ENCODE measurements at regions not wholly inside any gene's neighbourhood (a gene's known extent, or its start where the extent isn't known, plus 50 kb on each side); places are given as distances from the start of the nearest gene placed in this dataset.

- H3K27ac ChIP-seq (ENCODE audit: insufficient read depth, low read length): no peak overlapping the region
- H3K9ac ChIP-seq (ENCODE audit: insufficient read depth, low read length): no peak overlapping the region
- no peaks in the 10 kb centered on the region for H3K36me3 ChIP-seq (ENCODE audit: control insufficient read depth, insufficient read depth, low read length)
- H3K4me3 ChIP-seq (replicated peaks in 1 of 4; ENCODE audit: control extremely low read depth in 1 of 4, insufficient read depth in 1 of 4, low read depth in 3 of 4, low read length in 4 of 4): no peak overlapping the region
- no peak overlapping the region for H2AFZ ChIP-seq (ENCODE audit: low read length)
- no peaks in the 10 kb centered on the region for H4K20me1 ChIP-seq (ENCODE audit: control insufficient read depth, extremely low read depth, insufficient read depth, low read length)
- H3K79me2 ChIP-seq (ENCODE audit: control insufficient read depth, insufficient read depth, low read length): no peaks in the 10 kb centered on the region
- no peak for TF ChIP-seq EZH2 (IDR thresholded peaks at IDR 0.05; ENCODE audit: low read length, missing control alignments)
- no peak for TF ChIP-seq CTCF (conservative IDR thresholded peaks at IDR 0.05 in 1 of 2, IDR thresholded peaks at IDR 0.05 in 1 of 2; ENCODE audit: low read depth in 1 of 2, low read length in 2 of 2)
- H3K27me3 ChIP-seq (ENCODE audit: control insufficient read depth, insufficient read depth, low read length): no peaks in the 10 kb centered on the region
- no peak overlapping the region for H3K4me2 ChIP-seq (ENCODE audit: extremely low read depth, insufficient read depth, low read length)
- H3K9me3 ChIP-seq (ENCODE audit: control insufficient read depth, insufficient read depth, low read depth, low read length): no peaks in the 10 kb centered on the region
- H3K4me1 ChIP-seq (ENCODE audit: control insufficient read depth, extremely low read depth, insufficient read depth, low read length): no peaks in the 10 kb centered on the region
- DNase-seq (ENCODE audit: low read depth in 2 of 2): peak in 1 of 2 donors; percentile 49
Observed at GRCh38 chr12:107329569-107330324, 236.4 kb upstream of the CRY1 start.

GRCh38 chr12:107330831-107331431, 237.6 kb upstream of the CRY1 start:
- Histone ChIP-seq H3K9me3 (ENCODE audit: control insufficient read depth, insufficient read depth, low read depth, low read length) (no peaks in the 10 kb centered on the region), H3K4me2 (ENCODE audit: extremely low read depth, insufficient read depth, low read length) (no peak overlapping the region), H2AFZ (ENCODE audit: low read length) (no peak overlapping the region), H3K27me3 (ENCODE audit: control insufficient read depth, insufficient read depth, low read length) (no peaks in the 10 kb centered on the region), H3K27ac (ENCODE audit: insufficient read depth, low read length) (no peak overlapping the region), H3K9ac (ENCODE audit: insufficient read depth, low read length) (no peak overlapping the region), H3K79me2 (ENCODE audit: control insufficient read depth, insufficient read depth, low read length) (no peaks in the 10 kb centered on the region), H4K20me1 (ENCODE audit: control insufficient read depth, extremely low read depth, insufficient read depth, low read length) (no peaks in the 10 kb centered on the region), H3K4me3 (replicated peaks in 1 of 4; ENCODE audit: control extremely low read depth in 1 of 4, insufficient read depth in 1 of 4, low read depth in 3 of 4, low read length in 4 of 4) (no peak overlapping the region), H3K4me1 (ENCODE audit: control insufficient read depth, extremely low read depth, insufficient read depth, low read length) (no peaks in the 10 kb centered on the region), H3K36me3 (ENCODE audit: control insufficient read depth, insufficient read depth, low read length) (no peaks in the 10 kb centered on the region)
- no peak for DNase-seq (ENCODE audit: low read depth in 2 of 2)
- TF ChIP-seq EZH2 (IDR thresholded peaks at IDR 0.05; ENCODE audit: low read length, missing control alignments) (no peak), CTCF (conservative IDR thresholded peaks at IDR 0.05 in 1 of 2, IDR thresholded peaks at IDR 0.05 in 1 of 2; ENCODE audit: low read depth in 1 of 2, low read length in 2 of 2) (no peak)

GRCh38 chr12:107331471-107331870, 238.1 kb upstream of the CRY1 start:
- no peak for DNase-seq (ENCODE audit: low read depth in 2 of 2)
- Histone ChIP-seq H3K4me3 (replicated peaks in 1 of 4; ENCODE audit: control extremely low read depth in 1 of 4, insufficient read depth in 1 of 4, low read depth in 3 of 4, low read length in 4 of 4) (no peak overlapping the region), H4K20me1 (ENCODE audit: control insufficient read depth, extremely low read depth, insufficient read depth, low read length) (no peaks in the 10 kb centered on the region), H3K9me3 (ENCODE audit: control insufficient read depth, insufficient read depth, low read depth, low read length) (no peaks in the 10 kb centered on the region), H3K36me3 (ENCODE audit: control insufficient read depth, insufficient read depth, low read length) (no peaks in the 10 kb centered on the region), H3K27me3 (ENCODE audit: control insufficient read depth, insufficient read depth, low read length) (no peaks in the 10 kb centered on the region), H3K9ac (ENCODE audit: insufficient read depth, low read length) (no peak overlapping the region), H3K4me1 (ENCODE audit: control insufficient read depth, extremely low read depth, insufficient read depth, low read length) (no peaks in the 10 kb centered on the region), H3K4me2 (ENCODE audit: extremely low read depth, insufficient read depth, low read length) (no peak overlapping the region), H3K79me2 (ENCODE audit: control insufficient read depth, insufficient read depth, low read length) (no peaks in the 10 kb centered on the region), H2AFZ (ENCODE audit: low read length) (no peak overlapping the region), H3K27ac (ENCODE audit: insufficient read depth, low read length) (no peak overlapping the region)
- TF ChIP-seq CTCF (conservative IDR thresholded peaks at IDR 0.05 in 1 of 2, IDR thresholded peaks at IDR 0.05 in 1 of 2; ENCODE audit: low read depth in 1 of 2, low read length in 2 of 2) (no peak), EZH2 (IDR thresholded peaks at IDR 0.05; ENCODE audit: low read length, missing control alignments) (no peak)

All from fibroblast of lung (primary cell).